ENCODE measurements at regions not wholly inside any gene's neighbourhood (a gene's known extent, or its start where the extent isn't known, plus 50 kb on each side); places are given as distances from the start of the nearest gene placed in this dataset.

DNA sequence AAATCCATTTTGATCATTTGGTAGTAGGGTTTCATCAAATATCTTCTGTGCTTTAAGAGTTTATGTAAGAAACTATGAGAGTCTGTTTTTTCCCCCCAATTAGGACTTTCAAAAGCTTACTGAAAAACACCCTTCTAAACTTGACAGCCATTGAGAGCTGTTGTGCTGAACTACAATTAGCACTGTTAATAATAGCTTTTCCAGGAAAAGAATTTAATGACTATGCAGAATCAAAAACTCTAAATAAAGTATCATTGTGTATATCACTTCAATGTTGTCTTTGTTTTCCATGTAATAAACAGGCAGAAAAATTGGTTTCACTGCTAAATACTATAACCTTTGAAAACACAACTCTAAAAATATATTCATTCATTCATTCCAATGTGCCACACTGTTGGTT lies 121.4 kb upstream of the PDE5A start:
- peaks cover 0 to 33% (median 0%) of the 10 kb centered on the region in 12 donors for H3K4me1 ChIP-seq
- TF ChIP-seq, protein P1, sequence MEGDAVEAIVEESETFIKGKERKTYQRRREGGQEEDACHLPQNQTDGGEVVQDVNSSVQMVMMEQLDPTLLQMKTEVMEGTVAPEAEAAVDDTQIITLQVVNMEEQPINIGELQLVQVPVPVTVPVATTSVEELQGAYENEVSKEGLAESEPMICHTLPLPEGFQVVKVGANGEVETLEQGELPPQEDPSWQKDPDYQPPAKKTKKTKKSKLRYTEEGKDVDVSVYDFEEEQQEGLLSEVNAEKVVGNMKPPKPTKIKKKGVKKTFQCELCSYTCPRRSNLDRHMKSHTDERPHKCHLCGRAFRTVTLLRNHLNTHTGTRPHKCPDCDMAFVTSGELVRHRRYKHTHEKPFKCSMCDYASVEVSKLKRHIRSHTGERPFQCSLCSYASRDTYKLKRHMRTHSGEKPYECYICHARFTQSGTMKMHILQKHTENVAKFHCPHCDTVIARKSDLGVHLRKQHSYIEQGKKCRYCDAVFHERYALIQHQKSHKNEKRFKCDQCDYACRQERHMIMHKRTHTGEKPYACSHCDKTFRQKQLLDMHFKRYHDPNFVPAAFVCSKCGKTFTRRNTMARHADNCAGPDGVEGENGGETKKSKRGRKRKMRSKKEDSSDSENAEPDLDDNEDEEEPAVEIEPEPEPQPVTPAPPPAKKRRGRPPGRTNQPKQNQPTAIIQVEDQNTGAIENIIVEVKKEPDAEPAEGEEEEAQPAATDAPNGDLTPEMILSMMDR (IDR thresholded peaks at IDR 0.05) = no peak
- no peak for TF ChIP-seq POLR2A (IDR thresholded peaks at IDR 0.05)
- peak in 1 of 4 donors; percentile 37 for ATAC-seq
- intact Hi-C loops (cut with DNase I) = no loop called here
- no peaks in the 10 kb centered on the region for H3K9me3 ChIP-seq
- peak overlapping the region in 8 of 12 donors; percentile 20 to 68 (median 44) for H3K27ac ChIP-seq
- no peaks in the 10 kb centered on the region for H3K27me3 ChIP-seq
- no peak overlapping the region for H3K4me3 ChIP-seq
- H3K36me3 ChIP-seq = no peaks in the 10 kb centered on the region
- DNase-seq = no peak

DNA sequence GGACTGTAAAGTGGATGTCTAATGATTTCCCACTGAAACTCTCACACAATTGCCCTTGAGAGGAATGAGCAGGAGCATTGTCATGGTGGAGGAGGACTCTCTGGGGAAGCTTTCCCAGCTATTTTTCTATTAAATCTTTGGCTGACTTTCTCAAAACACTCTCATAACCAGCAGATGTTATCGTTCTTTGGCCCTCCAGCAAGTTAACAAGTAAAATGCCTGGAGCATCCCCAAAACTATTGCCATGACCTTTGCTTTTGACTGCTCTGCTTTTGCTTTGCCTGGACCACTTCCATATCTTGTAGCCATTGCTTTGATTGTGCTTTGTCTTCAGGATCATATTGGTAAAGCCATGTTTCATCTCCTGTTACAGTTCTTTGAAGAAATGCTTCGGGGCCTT lies 120.2 kb upstream of the PDE5A start:
- H3K36me3 ChIP-seq = no peaks in the 10 kb centered on the region
- TF ChIP-seq POLR2A (IDR thresholded peaks at IDR 0.05) = no peak
- TF ChIP-seq, protein P1 (IDR thresholded peaks at IDR 0.05) = no peak
- DNase-seq (no peak), ATAC-seq (peak in 2 of 4 donors; percentile 35 to 39)
- no peak overlapping the region for H3K4me3 ChIP-seq
- intact Hi-C loops (cut with DNase I) = loop anchor here in 2 of 10 donors (10.0 kb wide), 2 partner anchors 104 to 444 kb away; a partner anchor contains a TSS
- H3K27me3 ChIP-seq = no peaks in the 10 kb centered on the region
- H3K9me3 ChIP-seq = no peaks in the 10 kb centered on the region
- WGBS, 4 donors = 38 to 50% (median 43%) methylated on average over 2 of the region's 2 CpGs
- peak overlapping the region in 5 of 12 donors; percentile 2 to 42 (median 16) for H3K27ac ChIP-seq
- peaks cover 0 to 36% (median 1%) of the 10 kb centered on the region in 12 donors for H3K4me1 ChIP-seq

DNA sequence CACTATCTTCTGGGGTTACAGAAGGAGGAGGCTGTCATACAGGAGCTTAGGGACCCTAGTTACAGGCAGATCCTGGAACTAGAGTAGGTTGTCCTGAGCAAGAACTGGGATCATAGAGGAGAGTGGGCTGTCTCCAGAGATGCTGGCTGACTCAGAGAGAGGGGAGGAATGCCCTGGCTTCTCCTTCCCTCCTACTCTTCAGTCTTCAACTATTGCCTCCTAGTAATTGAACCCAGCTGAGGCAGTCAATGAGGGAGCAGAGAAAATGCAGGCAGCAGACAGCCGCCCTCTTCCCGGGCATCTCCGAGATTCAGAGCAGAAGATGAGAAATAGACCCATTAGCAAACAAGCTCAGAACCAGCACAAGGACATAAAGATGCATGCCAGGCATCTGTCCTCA lies 118.3 kb upstream of the PDE5A start:
- 71 to 87% (median 85%) methylated on average over 3 of the region's 3 CpGs for WGBS, 4 donors
- peak overlapping the region in 3 of 12 donors; percentile 31 to 52 (median 39) for H3K27ac ChIP-seq
- no peak overlapping the region for H3K4me3 ChIP-seq
- intact Hi-C loops (cut with DNase I) = loop anchor here in 2 of 10 donors (10.0 kb wide), 2 partner anchors 102 to 442 kb away; a partner anchor contains a TSS
- ATAC-seq = peak; percentile 60 to 83 (median 74)
- no peaks in the 10 kb centered on the region for H3K27me3 ChIP-seq
- H3K4me1 ChIP-seq = peaks cover 0 to 39% (median 5%) of the 10 kb centered on the region in 12 donors
- DNase-seq = peak in 3 of 5 donors; percentile 22 to 36 (median 33)
- TF ChIP-seq POLR2A (IDR thresholded peaks at IDR 0.05) = no peak
- TF ChIP-seq, protein P1 (IDR thresholded peaks at IDR 0.05) = no peak
- H3K36me3 ChIP-seq = no peaks in the 10 kb centered on the region
- no peaks in the 10 kb centered on the region for H3K9me3 ChIP-seq

DNA sequence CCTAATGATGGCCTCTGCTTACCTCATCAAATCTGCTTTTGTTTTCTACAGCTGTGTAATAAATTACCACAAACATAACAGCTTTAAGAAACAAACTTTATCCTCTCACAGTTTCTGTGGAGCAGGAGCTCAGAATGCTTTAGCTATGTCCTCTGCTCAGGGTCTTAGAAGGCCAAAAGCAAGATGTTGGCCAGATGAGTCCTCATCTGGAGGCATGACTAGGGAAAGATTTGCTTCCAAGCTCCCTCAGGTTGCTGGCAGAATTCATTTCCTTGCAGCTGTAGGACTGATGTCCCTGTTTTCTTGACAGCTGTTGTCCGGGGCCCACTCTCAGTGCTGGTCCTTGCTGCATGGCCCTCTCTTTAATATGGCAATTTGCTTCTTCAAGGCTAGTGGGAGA lies 116.7 kb upstream of the PDE5A start:
- no peaks in the 10 kb centered on the region for H3K27me3 ChIP-seq
- H3K4me1 ChIP-seq = peaks cover 0 to 34% (median 4%) of the 10 kb centered on the region in 12 donors
- ATAC-seq (peak in 1 of 4 donors; percentile 37), DNase-seq (no peak)
- 50 to 89% (median 84%) methylated on average over 1 of the region's 1 CpG for WGBS, 4 donors
- peak overlapping the region in 4 of 12 donors; percentile 4 to 52 (median 44) for H3K27ac ChIP-seq
- H3K9me3 ChIP-seq = no peaks in the 10 kb centered on the region
- H3K36me3 ChIP-seq = no peaks in the 10 kb centered on the region
- TF ChIP-seq, protein P1 (IDR thresholded peaks at IDR 0.05) = no peak
- H3K4me3 ChIP-seq = no peak overlapping the region
- intact Hi-C loops (cut with DNase I) = loop anchor here in 2 of 10 donors (10.0 kb wide), 2 partner anchors 101 to 441 kb away; a partner anchor contains a TSS
